ENCODE measurements at regions not wholly inside any gene's neighbourhood (a gene's known extent, or its start where the extent isn't known, plus 50 kb on each side); places are given as distances from the start of the nearest gene placed in this dataset.

- TF ChIP-seq CTCF (conservative IDR thresholded peaks at IDR 0.05; ENCODE audit: low read depth, low read length) (no peak), EZH2 (IDR thresholded peaks at IDR 0.05; ENCODE audit: borderline replicate concordance, low read depth, low read length, poor library complexity, severe bottlenecking) (no peak)
These were observed 80.6 kb upstream of the DHX15 start for GRCh38 chr4:24664956-24665355.

All from A673 (cell line).